ENCODE measurements at regions not wholly inside any gene's neighbourhood (a gene's known extent, or its start where the extent isn't known, plus 50 kb on each side); places are given as distances from the start of the nearest gene placed in this dataset.

DNA sequence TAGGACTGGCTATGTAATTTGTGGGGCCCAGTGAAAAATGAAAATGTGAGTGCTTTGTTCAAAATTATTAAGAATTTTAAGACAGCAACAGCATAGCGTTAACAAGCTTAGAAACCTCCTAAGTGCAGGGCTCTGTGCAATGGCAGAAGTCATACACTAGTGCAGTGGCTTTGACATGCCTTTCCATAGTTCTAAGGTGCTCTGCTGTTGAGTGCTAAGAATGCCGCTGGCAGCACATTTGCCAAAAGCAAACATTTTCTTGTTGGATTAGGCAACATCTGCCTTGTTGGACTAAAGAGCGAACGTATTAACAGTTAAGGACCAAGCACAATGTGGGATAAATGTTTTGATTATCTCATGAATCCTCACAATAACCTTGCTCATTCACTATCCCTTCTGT is 244.9 kb upstream of the PDE3A start:
- TF ChIP-seq, protein P1, sequence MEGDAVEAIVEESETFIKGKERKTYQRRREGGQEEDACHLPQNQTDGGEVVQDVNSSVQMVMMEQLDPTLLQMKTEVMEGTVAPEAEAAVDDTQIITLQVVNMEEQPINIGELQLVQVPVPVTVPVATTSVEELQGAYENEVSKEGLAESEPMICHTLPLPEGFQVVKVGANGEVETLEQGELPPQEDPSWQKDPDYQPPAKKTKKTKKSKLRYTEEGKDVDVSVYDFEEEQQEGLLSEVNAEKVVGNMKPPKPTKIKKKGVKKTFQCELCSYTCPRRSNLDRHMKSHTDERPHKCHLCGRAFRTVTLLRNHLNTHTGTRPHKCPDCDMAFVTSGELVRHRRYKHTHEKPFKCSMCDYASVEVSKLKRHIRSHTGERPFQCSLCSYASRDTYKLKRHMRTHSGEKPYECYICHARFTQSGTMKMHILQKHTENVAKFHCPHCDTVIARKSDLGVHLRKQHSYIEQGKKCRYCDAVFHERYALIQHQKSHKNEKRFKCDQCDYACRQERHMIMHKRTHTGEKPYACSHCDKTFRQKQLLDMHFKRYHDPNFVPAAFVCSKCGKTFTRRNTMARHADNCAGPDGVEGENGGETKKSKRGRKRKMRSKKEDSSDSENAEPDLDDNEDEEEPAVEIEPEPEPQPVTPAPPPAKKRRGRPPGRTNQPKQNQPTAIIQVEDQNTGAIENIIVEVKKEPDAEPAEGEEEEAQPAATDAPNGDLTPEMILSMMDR (IDR thresholded peaks at IDR 0.05), result no peak
- TF ChIP-seq POLR2A (IDR thresholded peaks at IDR 0.05), result no peak
- no peak for TF ChIP-seq EP300 (IDR thresholded peaks at IDR 0.05)
- no peak for TF ChIP-seq POLR2AphosphoS5 (IDR thresholded peaks at IDR 0.05)

Data from sigmoid colon (tissue), 4 donors.